DMS79 treated with DMSO at 0.1 percent for 48 hours (cell line): ENCODE measurements at regions not wholly inside any gene's neighbourhood (a gene's known extent, or its start where the extent isn't known, plus 50 kb on each side); places are given as distances from the start of the nearest gene placed in this dataset.
"Not testable (repeated sequence)": the region's sequence is repeated elsewhere in the genome, so short reads cannot be mapped to it uniquely, and the experiment has no call there.

Experiments
- DNase-seq: peaks from one replicate; lab custom pipeline; 2025; lab: John Stamatoyannopoulos, UW

- DNase-seq = no peak
Measured at GRCh38 chr7:84879570-84880325, 307.1 kb downstream of the SEMA3D start.

GRCh38 chr7:84877943-84878570 is 308.8 kb downstream of the SEMA3D start:
- no peak for DNase-seq

- DNase-seq = no peak
Measured at GRCh38 chr7:84876061-84876821, 310.6 kb downstream of the SEMA3D start.

- no peak for DNase-seq
Measured at GRCh38 chr7:84865560-84865959, 321.3 kb downstream of the SEMA3D start.

- DNase-seq = no peak
Measured at GRCh38 chr7:84857336-84857735, 329.5 kb downstream of the SEMA3D start.

- DNase-seq = no peak
Measured at GRCh38 chr7:84855758-84856157, 331.1 kb downstream of the SEMA3D start.

- DNase-seq = not testable (repeated sequence)
Measured at GRCh38 chr7:84848974-84849372, 337.9 kb downstream of the SEMA3D start.

- no peak for DNase-seq
Measured at GRCh38 chr7:84848219-84848973, 338.5 kb downstream of the SEMA3D start.

- DNase-seq = no peak
Measured at GRCh38 chr7:84847790-84848189, 339.1 kb downstream of the SEMA3D start.

GRCh38 chr7:84847038-84847437 is 339.8 kb downstream of the SEMA3D start:
- DNase-seq = no peak

- no peak for DNase-seq
Measured at GRCh38 chr7:84845971-84846370, 340.9 kb downstream of the SEMA3D start.

- no peak for DNase-seq
Measured at GRCh38 chr7:84844771-84845170, 342.1 kb downstream of the SEMA3D start.

GRCh38 chr7:84841809-84842208 is 345.0 kb downstream of the SEMA3D start:
- DNase-seq = no peak

- DNase-seq = no peak
Measured at GRCh38 chr7:84838857-84839256, 348.0 kb downstream of the SEMA3D start.

GRCh38 chr7:84837405-84837804 is 349.5 kb downstream of the SEMA3D start:
- no peak for DNase-seq

- no peak for DNase-seq
Measured at GRCh38 chr7:84829719-84830118, 357.1 kb downstream of the SEMA3D start.

GRCh38 chr7:84824057-84824651 is 362.7 kb downstream of the SEMA3D start:
- DNase-seq = no peak

- DNase-seq = no peak
Measured at GRCh38 chr7:84823530-84823929, 363.3 kb downstream of the SEMA3D start.

- no peak for DNase-seq
Measured at GRCh38 chr7:84822941-84823510, 363.8 kb downstream of the SEMA3D start.

GRCh38 chr7:84821671-84822534 is 365.0 kb downstream of the SEMA3D start:
- no peak for DNase-seq
